Calu3 (cell line): ENCODE measurements at regions not wholly inside any gene's neighbourhood (a gene's known extent, or its start where the extent isn't known, plus 50 kb on each side); places are given as distances from the start of the nearest gene placed in this dataset.

Experiments used
- BruUV-seq: library from RNA; stranded (reverse); fragments of 400-500 nt; replicated peaks from 2 replicates; lab custom pipeline; 2021; lab: Mats Ljungman, UMichigan
- CTCF ChIA-PET: fragments of 300-600 bp; sonication (Branson Sonifier 250); formaldehyde crosslinking; loops from one replicate; lab custom pipeline; 2022; ENCODE audit warnings: antibody characterized with exemption; lab: Charles Lee
- DNase-seq: peaks from one replicate; pipeline ENCODE4 v3.0.0; 2022
- H3K27ac Mint-ChIP-seq: one replicate; pipeline ENCODE4 v1.8.0; 2022; ENCODE audit warnings: mixed read lengths; ENCODE audit not compliant: unreplicated experiment
- H3K27me3 Mint-ChIP-seq: one replicate; pipeline ENCODE4 v1.8.0; 2022; ENCODE audit warnings: mixed read lengths; ENCODE audit not compliant: unreplicated experiment
- H3K36me3 Mint-ChIP-seq: one replicate; pipeline ENCODE4 v1.8.0; 2022; ENCODE audit warnings: mild to moderate bottlenecking, moderate library complexity, mixed read lengths; ENCODE audit not compliant: insufficient read depth, unreplicated experiment
- H3K4me1 Mint-ChIP-seq: one replicate; pipeline ENCODE4 v1.8.0; 2022; ENCODE audit warnings: mild to moderate bottlenecking, low read depth, mixed read lengths; ENCODE audit not compliant: unreplicated experiment
- H3K4me3 Mint-ChIP-seq: one replicate; pipeline ENCODE4 v1.8.0; 2022; ENCODE audit warnings: mild to moderate bottlenecking, low read depth, moderate library complexity, mixed read lengths; ENCODE audit not compliant: unreplicated experiment
- H3K9me3 Mint-ChIP-seq: one replicate; pipeline ENCODE4 v1.8.0; 2022; ENCODE audit warnings: low read depth, mixed read lengths; ENCODE audit not compliant: unreplicated experiment
- intact Hi-C: fragments of 100-400 bp; cut with micrococcal nuclease; formaldehyde crosslinking; loops from one replicate; pipeline ENCODE4 v1.10.0; 2022; ENCODE audit not compliant: unreplicated experiment
- TF ChIP-seq, protein P1 (sequence below): fragments of 200-600 bp; IDR thresholded peaks from one replicate; pipeline ENCODE4 v1.8.0; 2022; ENCODE audit warnings: antibody characterized with exemption; ENCODE audit not compliant: unreplicated experiment

DNA sequence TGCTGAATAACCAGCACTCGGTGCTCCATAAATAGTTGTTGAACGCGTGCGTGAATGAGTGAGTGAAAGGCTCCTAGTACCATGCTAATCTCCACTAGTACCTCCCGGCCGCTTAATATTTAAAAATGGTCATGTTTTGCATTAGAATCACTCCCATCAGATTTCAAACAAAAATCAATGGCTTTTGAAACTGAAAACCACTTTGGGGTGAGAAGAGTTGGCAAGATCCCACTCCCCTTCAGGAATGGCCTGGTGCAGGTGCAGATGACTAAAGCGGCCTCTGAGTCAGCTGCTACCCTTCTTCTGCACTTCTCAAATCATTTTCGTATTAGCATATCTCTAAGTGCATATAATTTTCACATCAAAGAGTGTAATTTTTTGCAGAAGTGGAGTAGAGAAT, 425.3 kb upstream of the PROK2 start:
- TF ChIP-seq, protein P1, sequence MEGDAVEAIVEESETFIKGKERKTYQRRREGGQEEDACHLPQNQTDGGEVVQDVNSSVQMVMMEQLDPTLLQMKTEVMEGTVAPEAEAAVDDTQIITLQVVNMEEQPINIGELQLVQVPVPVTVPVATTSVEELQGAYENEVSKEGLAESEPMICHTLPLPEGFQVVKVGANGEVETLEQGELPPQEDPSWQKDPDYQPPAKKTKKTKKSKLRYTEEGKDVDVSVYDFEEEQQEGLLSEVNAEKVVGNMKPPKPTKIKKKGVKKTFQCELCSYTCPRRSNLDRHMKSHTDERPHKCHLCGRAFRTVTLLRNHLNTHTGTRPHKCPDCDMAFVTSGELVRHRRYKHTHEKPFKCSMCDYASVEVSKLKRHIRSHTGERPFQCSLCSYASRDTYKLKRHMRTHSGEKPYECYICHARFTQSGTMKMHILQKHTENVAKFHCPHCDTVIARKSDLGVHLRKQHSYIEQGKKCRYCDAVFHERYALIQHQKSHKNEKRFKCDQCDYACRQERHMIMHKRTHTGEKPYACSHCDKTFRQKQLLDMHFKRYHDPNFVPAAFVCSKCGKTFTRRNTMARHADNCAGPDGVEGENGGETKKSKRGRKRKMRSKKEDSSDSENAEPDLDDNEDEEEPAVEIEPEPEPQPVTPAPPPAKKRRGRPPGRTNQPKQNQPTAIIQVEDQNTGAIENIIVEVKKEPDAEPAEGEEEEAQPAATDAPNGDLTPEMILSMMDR = no peak
- H3K27me3 Mint-ChIP-seq = peaks cover 53% of the 10 kb centered on the region
- no peak overlapping the region for H3K4me3 Mint-ChIP-seq
- H3K27ac Mint-ChIP-seq = no peak overlapping the region
- no TSS peak for BruUV-seq
- DNase-seq = no peak
- H3K36me3 Mint-ChIP-seq = no peaks in the 10 kb centered on the region
- CTCF ChIA-PET = interaction anchor here (0.8 kb wide), 1 partner anchor 17 kb away, joined by 3 read pairs; no protein-coding TSS in a partner anchor
- H3K4me1 Mint-ChIP-seq = no peaks in the 10 kb centered on the region
- intact Hi-C loops = no loop called here
- no peaks in the 10 kb centered on the region for H3K9me3 Mint-ChIP-seq

DNA sequence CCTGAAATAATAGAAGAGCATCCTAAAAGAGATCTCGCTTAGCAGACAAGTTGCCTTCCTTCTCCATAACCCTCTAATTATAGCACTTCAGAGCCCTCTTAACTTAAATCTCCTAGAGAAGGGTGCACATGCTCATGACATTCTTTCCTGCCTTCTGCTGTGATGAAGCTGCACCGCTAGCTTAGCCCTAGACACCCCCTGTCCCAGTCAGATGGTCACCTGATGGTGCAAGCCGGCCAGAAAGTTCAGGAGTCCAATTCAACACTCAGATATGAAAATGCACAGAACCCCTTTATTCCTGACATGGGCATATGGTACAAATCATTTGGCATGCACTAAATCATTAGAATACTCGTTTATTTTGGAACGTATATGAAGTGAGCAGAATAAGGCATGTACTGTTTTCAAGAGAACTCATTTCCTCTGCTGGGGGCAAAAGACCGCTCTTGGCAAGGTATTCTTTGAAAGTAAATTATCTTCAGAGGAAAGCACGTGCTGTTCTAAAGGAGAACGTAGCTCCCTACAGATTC, 420.4 kb upstream of the PROK2 start:
- CTCF ChIA-PET = no interaction called here
- BruUV-seq = no TSS peak
- Mint-ChIP-seq H3K27ac (no peak overlapping the region), H3K9me3 (no peaks in the 10 kb centered on the region), H3K4me3 (no peak overlapping the region), H3K27me3 (peaks cover 77% of the 10 kb centered on the region), H3K4me1 (no peaks in the 10 kb centered on the region), H3K36me3 (no peaks in the 10 kb centered on the region)
- no peak for DNase-seq
- intact Hi-C loops = no loop called here
- TF ChIP-seq, protein P1 = no peak

DNA sequence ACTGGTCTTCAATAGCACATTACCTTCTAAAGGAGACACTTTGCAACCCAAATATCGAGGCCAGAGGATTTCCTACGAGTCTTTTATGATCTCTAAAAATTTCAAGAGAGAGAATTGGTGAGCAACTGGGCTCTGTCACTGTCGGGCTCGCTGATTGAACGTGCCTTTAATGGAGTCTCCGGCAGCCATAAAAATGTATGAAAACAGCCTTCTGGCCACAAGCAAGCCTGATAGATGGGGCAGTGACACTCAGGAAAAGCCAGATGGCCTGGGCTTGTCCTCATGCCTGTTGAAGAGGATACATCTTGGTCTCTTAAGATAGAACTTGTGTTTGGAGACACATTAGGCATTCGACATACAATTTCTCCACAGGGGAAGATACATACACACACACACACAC, 419.5 kb upstream of the PROK2 start:
- CTCF ChIA-PET = no interaction called here
- intact Hi-C loops = no loop called here
- no peak overlapping the region for H3K27ac Mint-ChIP-seq
- H3K4me3 Mint-ChIP-seq = no peak overlapping the region
- H3K36me3 Mint-ChIP-seq = no peaks in the 10 kb centered on the region
- TF ChIP-seq, protein P1 = no peak
- DNase-seq = no peak
- H3K9me3 Mint-ChIP-seq = no peaks in the 10 kb centered on the region
- peaks cover 77% of the 10 kb centered on the region for H3K27me3 Mint-ChIP-seq
- no peaks in the 10 kb centered on the region for H3K4me1 Mint-ChIP-seq
- no TSS peak for BruUV-seq

DNA sequence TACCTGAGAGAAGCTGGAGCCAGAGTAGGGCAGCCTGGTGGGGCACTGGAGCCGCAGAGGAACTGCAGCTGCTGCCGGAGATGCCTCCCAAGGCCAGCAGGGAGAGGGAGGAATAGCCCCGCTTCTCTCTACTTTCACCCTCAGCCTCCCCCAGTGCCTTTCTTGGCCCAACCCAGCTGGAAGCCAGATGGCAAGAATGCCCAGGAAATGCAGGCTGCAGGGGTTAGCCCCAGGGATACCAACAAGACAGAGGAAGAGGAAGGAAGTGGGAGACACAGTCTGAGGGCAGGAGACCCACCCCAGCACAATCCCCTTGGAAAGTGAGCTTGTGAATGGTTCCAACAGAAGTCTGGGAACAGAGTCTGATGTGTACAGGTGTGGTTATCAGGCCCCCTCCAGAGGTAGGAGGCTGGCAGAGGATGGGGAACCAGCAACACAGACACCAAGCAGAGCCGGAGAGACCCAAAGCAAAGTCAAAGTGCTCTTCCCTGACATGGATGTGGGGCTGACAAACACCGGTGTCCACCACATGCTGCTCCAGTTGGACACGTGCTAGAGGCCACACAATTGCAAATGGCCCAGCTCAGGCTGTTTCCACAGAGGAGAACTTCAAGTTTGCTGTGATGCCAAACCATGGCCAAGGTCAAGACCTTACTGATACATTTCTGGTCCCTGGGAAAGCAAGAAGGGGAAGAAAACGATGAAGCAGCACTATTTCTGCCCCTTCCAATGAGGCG, 418.8 kb upstream of the PROK2 start:
- Mint-ChIP-seq H3K9me3 (no peaks in the 10 kb centered on the region), H3K4me1 (no peaks in the 10 kb centered on the region), H3K36me3 (no peaks in the 10 kb centered on the region), H3K27ac (no peak overlapping the region), H3K4me3 (no peak overlapping the region), H3K27me3 (peaks cover 77% of the 10 kb centered on the region)
- TF ChIP-seq, protein P1 = no peak
- no peak for DNase-seq
- CTCF ChIA-PET = no interaction called here
- intact Hi-C loops = no loop called here
- no TSS peak for BruUV-seq
